ENCODE measurements at regions not wholly inside any gene's neighbourhood (a gene's known extent, or its start where the extent isn't known, plus 50 kb on each side); places are given as distances from the start of the nearest gene placed in this dataset.
"Not testable (repeated sequence)": the region's sequence is repeated elsewhere in the genome, so short reads cannot be mapped to it uniquely, and the experiment has no call there.

GRCh38 chr10:37003126-37003525, 122.3 kb upstream of the ANKRD30A start:
- H3K27ac ChIP-seq (ENCODE audit: low read length) = no peak overlapping the region
- no peak overlapping the region for H3K4me3 ChIP-seq (ENCODE audit: low read length)
- no peaks in the 10 kb centered on the region for H3K36me3 ChIP-seq (replicated peaks; ENCODE audit: insufficient read depth, low read length)
- no peaks in the 10 kb centered on the region for H3K79me2 ChIP-seq (ENCODE audit: low read length)
- no peaks in the 10 kb centered on the region for H3F3A ChIP-seq (ENCODE audit: insufficient read depth, low read length)
- H3K9me2 ChIP-seq (replicated peaks; ENCODE audit: insufficient read depth, low read length) = no peaks in the 10 kb centered on the region
- H3K4me1 ChIP-seq (ENCODE audit: low read length) = no peaks in the 10 kb centered on the region
- no peaks in the 10 kb centered on the region for H3K9me3 ChIP-seq (replicated peaks; ENCODE audit: insufficient read depth, low read length)
- no peak for DNase-seq
- H3K27me3 ChIP-seq (replicated peaks; ENCODE audit: insufficient read depth, low read length) = no peaks in the 10 kb centered on the region
- TF ChIP-seq EZH2 (optimal IDR thresholded peaks at IDR 0.05; ENCODE audit: low read depth, low read length) (no peak), EZH2phosphoT487 (IDR thresholded peaks at IDR 0.05; ENCODE audit: low read length) (no peak)
- TF ChIP-seq, protein P1, sequence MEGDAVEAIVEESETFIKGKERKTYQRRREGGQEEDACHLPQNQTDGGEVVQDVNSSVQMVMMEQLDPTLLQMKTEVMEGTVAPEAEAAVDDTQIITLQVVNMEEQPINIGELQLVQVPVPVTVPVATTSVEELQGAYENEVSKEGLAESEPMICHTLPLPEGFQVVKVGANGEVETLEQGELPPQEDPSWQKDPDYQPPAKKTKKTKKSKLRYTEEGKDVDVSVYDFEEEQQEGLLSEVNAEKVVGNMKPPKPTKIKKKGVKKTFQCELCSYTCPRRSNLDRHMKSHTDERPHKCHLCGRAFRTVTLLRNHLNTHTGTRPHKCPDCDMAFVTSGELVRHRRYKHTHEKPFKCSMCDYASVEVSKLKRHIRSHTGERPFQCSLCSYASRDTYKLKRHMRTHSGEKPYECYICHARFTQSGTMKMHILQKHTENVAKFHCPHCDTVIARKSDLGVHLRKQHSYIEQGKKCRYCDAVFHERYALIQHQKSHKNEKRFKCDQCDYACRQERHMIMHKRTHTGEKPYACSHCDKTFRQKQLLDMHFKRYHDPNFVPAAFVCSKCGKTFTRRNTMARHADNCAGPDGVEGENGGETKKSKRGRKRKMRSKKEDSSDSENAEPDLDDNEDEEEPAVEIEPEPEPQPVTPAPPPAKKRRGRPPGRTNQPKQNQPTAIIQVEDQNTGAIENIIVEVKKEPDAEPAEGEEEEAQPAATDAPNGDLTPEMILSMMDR (IDR thresholded peaks at IDR 0.05; ENCODE audit: low read length) = no peak
- H2AFZ ChIP-seq (ENCODE audit: low read length) = no peak overlapping the region
- no peak overlapping the region for H3K9ac ChIP-seq (ENCODE audit: low read length)
- H4K20me1 ChIP-seq (ENCODE audit: insufficient read depth, low read length) = no peaks in the 10 kb centered on the region
- H3K4me2 ChIP-seq (ENCODE audit: low read depth, low read length) = no peak overlapping the region

- not testable (repeated sequence) for H3K4me3 ChIP-seq (ENCODE audit: low read length); H4K20me1 ChIP-seq (ENCODE audit: insufficient read depth, low read length); H2AFZ ChIP-seq (ENCODE audit: low read length)
These were observed 129.6 kb upstream of the ANKRD30A start for GRCh38 chr10:36995806-36996205.

DNA sequence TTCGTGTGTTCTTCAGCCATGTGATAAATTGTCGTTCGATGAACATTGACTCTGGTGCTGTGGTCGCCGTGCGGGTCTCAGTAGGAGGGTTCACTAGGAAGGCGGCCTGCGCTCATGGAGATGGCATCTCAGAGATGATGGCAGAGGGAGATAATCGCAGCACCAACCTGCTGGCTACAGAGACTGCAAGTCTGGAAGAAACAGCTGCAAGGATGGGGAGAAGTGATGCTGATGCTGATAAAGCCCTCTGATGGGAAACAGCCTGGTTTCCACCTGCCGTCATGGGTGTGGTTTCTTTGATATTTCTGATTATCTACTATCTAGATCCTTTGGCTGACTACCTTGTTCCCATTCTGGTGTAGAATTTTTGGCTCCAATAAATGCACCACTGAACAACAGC, 130.5 kb upstream of the ANKRD30A start:
- DNase-seq = no peak
- TF ChIP-seq, protein P1 (IDR thresholded peaks at IDR 0.05; ENCODE audit: low read length) = no peak
- no peak for TF ChIP-seq EZH2phosphoT487 (IDR thresholded peaks at IDR 0.05; ENCODE audit: low read length)
- TF ChIP-seq EZH2 (optimal IDR thresholded peaks at IDR 0.05; ENCODE audit: low read depth, low read length) = no peak

More at GRCh38 chr10:36995806-36996205, 129.6 kb upstream of the ANKRD30A start:
- not testable (repeated sequence) for H3K79me2 ChIP-seq (ENCODE audit: low read length); DNase-seq; H3K4me1 ChIP-seq (ENCODE audit: low read length); H3K36me3 ChIP-seq (replicated peaks; ENCODE audit: insufficient read depth, low read length); H3K9ac ChIP-seq (ENCODE audit: low read length); H3K9me3 ChIP-seq (replicated peaks; ENCODE audit: insufficient read depth, low read length); H3K4me2 ChIP-seq (ENCODE audit: low read depth, low read length); H3K27me3 ChIP-seq (replicated peaks; ENCODE audit: insufficient read depth, low read length); H3K9me2 ChIP-seq (replicated peaks; ENCODE audit: insufficient read depth, low read length); H3F3A ChIP-seq (ENCODE audit: insufficient read depth, low read length); H3K27ac ChIP-seq (ENCODE audit: low read length)

GRCh38 chr10:36989233-36989632, 136.2 kb upstream of the ANKRD30A start:
- Histone ChIP-seq H3K27ac (ENCODE audit: low read length) (no peak overlapping the region), H3K4me2 (ENCODE audit: low read depth, low read length) (no peak overlapping the region), H3K4me1 (ENCODE audit: low read length) (no peaks in the 10 kb centered on the region), H3K9ac (ENCODE audit: low read length) (no peak overlapping the region), H3K9me2 (replicated peaks; ENCODE audit: insufficient read depth, low read length) (no peaks in the 10 kb centered on the region), H3K27me3 (replicated peaks; ENCODE audit: insufficient read depth, low read length) (no peaks in the 10 kb centered on the region), H3K36me3 (replicated peaks; ENCODE audit: insufficient read depth, low read length) (no peaks in the 10 kb centered on the region), H2AFZ (ENCODE audit: low read length) (no peak overlapping the region), H3F3A (ENCODE audit: insufficient read depth, low read length) (no peaks in the 10 kb centered on the region), H3K79me2 (ENCODE audit: low read length) (no peaks in the 10 kb centered on the region), H3K9me3 (replicated peaks; ENCODE audit: insufficient read depth, low read length) (no peaks in the 10 kb centered on the region), H4K20me1 (ENCODE audit: insufficient read depth, low read length) (no peaks in the 10 kb centered on the region), H3K4me3 (ENCODE audit: low read length) (no peak overlapping the region)
- no peak for TF ChIP-seq EZH2phosphoT487 (IDR thresholded peaks at IDR 0.05; ENCODE audit: low read length)
- no peak for TF ChIP-seq EZH2 (optimal IDR thresholded peaks at IDR 0.05; ENCODE audit: low read depth, low read length)
- TF ChIP-seq, protein P1 (IDR thresholded peaks at IDR 0.05; ENCODE audit: low read length) = no peak
- no peak for DNase-seq

More for the DNA sequence above, 130.5 kb upstream of the ANKRD30A start:
- Histone ChIP-seq H3K9me2 (replicated peaks; ENCODE audit: insufficient read depth, low read length) (no peaks in the 10 kb centered on the region), H3K27ac (ENCODE audit: low read length) (no peak overlapping the region), H3K4me2 (ENCODE audit: low read depth, low read length) (no peak overlapping the region), H3K27me3 (replicated peaks; ENCODE audit: insufficient read depth, low read length) (no peaks in the 10 kb centered on the region), H2AFZ (ENCODE audit: low read length) (no peak overlapping the region), H3K4me1 (ENCODE audit: low read length) (no peaks in the 10 kb centered on the region), H3K79me2 (ENCODE audit: low read length) (no peaks in the 10 kb centered on the region), H3K9ac (ENCODE audit: low read length) (no peak overlapping the region), H3K4me3 (ENCODE audit: low read length) (no peak overlapping the region), H3F3A (ENCODE audit: insufficient read depth, low read length) (no peaks in the 10 kb centered on the region), H3K36me3 (replicated peaks; ENCODE audit: insufficient read depth, low read length) (no peaks in the 10 kb centered on the region), H3K9me3 (replicated peaks; ENCODE audit: insufficient read depth, low read length) (no peaks in the 10 kb centered on the region), H4K20me1 (ENCODE audit: insufficient read depth, low read length) (no peaks in the 10 kb centered on the region)

All from MM.1S (cell line).